Right atrium auricular region (tissue), 2 donors: ENCODE measurements at regions not wholly inside any gene's neighbourhood (a gene's known extent, or its start where the extent isn't known, plus 50 kb on each side); places are given as distances from the start of the nearest gene placed in this dataset.

Experiments used
- DNase-seq: peaks from one replicate; pipeline ENCODE4 v3.0.0-alpha.2; 2019; ENCODE audit warnings: low spot score
- H3K27ac ChIP-seq, 2 donors: fragments of 200-600 bp; sonication (generic); 1 replicate in 1 of 2; 2 replicates in 1 of 2; pipeline ENCODE4 v1.5.1; 2016 to 2019
- H3K27me3 ChIP-seq, 2 donors: fragments of 200-600 bp; sonication (generic); one replicate each; pipeline versions ENCODE4 v1.5.1 to v1.6.0; 2017 to 2019
- H3K36me3 ChIP-seq: fragments of 200-600 bp; sonication (generic); one replicate; pipeline ENCODE4 v1.5.1; 2016
- H3K4me1 ChIP-seq, 2 donors: fragments of 200-600 bp; sonication (generic); one replicate each; pipeline versions ENCODE4 v1.5.1 to v1.6.0; 2017 to 2019
- H3K4me3 ChIP-seq, 2 donors: fragments of 200-600 bp; sonication (generic); 1 replicate in 1 of 2; 2 replicates in 1 of 2; pipeline ENCODE4 v1.5.1; 2017 to 2019; ENCODE audit warnings: mild to moderate bottlenecking in 1 of 2, moderate library complexity in 1 of 2
- H3K9me3 ChIP-seq, 2 donors: fragments of 200-600 bp; sonication (generic); one replicate each; pipeline ENCODE4 v1.5.1; 2019
- CTCF ChIP-seq, 2 donors: fragments of 200-600 bp; sonication (generic); IDR thresholded peaks; one replicate each; pipeline ENCODE4 v1.5.1; 2019; ENCODE audit warnings: antibody characterized with exemption in 2 of 2

- no peak overlapping the region for H3K27ac ChIP-seq
- TF ChIP-seq CTCF (IDR thresholded peaks at IDR 0.05): no peak
- H3K36me3 ChIP-seq: no peaks in the 10 kb centered on the region
- H3K9me3 ChIP-seq: no peaks in the 10 kb centered on the region
- H3K4me1 ChIP-seq: no peaks in the 10 kb centered on the region
- DNase-seq: no peak
- no peaks in the 10 kb centered on the region for H3K27me3 ChIP-seq
- H3K4me3 ChIP-seq: no peak overlapping the region
These were observed 185.0 kb upstream of the EOMES start for GRCh38 chr3:27907148-27907547.

GRCh38 chr3:27907929-27908328 lies 185.8 kb upstream of the EOMES start:
- no peak for DNase-seq
- Histone ChIP-seq H3K27ac (no peak overlapping the region), H3K9me3 (no peaks in the 10 kb centered on the region), H3K4me3 (no peak overlapping the region), H3K36me3 (no peaks in the 10 kb centered on the region), H3K4me1 (no peaks in the 10 kb centered on the region), H3K27me3 (no peaks in the 10 kb centered on the region)
- TF ChIP-seq CTCF (IDR thresholded peaks at IDR 0.05): no peak

DNA sequence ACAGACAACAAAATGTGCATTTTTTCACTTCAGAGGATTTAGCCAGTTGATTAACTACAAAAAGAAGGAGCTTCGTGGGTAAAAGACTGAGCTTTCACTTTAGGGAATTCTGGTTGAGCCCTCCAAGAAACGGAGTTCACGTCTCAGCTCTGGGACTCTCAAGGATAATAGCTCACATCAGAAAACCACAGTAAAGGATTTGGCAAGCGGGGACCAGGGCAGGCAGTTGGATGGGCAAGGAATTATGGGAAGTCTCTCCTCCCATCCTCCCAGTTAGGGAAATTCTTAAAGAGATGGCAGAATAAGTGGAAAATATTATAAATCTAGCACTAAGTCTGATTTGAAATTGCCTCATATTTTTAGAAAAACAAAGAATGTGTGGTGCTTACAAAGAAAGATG lies 188.3 kb upstream of the EOMES start:
- DNase-seq: no peak
- Histone ChIP-seq H3K4me1 (no peaks in the 10 kb centered on the region), H3K9me3 (no peaks in the 10 kb centered on the region), H3K27ac (peak overlapping the region in 1 of 2 donors; percentile 48), H3K36me3 (no peaks in the 10 kb centered on the region), H3K4me3 (no peak overlapping the region), H3K27me3 (no peaks in the 10 kb centered on the region)
- TF ChIP-seq CTCF (IDR thresholded peaks at IDR 0.05): no peak

DNA sequence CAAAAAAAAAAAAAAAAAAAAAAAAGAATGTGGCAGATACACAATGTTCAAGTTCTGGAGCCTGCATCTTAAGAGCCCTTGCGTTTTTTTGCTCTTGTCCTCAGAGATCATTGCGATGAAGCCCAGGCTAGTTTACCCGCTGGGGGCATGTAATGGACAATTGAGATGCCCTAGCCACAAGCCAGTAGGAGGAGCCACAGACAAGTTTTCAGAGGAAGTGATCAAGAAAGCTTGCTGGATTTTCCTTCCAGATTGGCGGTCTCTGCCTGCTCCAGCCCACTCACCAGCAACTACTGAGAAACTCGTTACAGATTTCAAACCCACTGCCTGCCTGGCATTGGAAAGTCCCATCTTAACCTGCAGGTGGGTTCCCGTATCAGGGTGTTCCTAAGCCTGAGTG lies 192.1 kb upstream of the EOMES start:
- Histone ChIP-seq H3K4me3 (no peak overlapping the region), H3K27ac (no peak overlapping the region), H3K36me3 (no peaks in the 10 kb centered on the region), H3K4me1 (no peaks in the 10 kb centered on the region), H3K27me3 (no peaks in the 10 kb centered on the region), H3K9me3 (no peaks in the 10 kb centered on the region)
- no peak for DNase-seq
- no peak for TF ChIP-seq CTCF (IDR thresholded peaks at IDR 0.05)

DNA sequence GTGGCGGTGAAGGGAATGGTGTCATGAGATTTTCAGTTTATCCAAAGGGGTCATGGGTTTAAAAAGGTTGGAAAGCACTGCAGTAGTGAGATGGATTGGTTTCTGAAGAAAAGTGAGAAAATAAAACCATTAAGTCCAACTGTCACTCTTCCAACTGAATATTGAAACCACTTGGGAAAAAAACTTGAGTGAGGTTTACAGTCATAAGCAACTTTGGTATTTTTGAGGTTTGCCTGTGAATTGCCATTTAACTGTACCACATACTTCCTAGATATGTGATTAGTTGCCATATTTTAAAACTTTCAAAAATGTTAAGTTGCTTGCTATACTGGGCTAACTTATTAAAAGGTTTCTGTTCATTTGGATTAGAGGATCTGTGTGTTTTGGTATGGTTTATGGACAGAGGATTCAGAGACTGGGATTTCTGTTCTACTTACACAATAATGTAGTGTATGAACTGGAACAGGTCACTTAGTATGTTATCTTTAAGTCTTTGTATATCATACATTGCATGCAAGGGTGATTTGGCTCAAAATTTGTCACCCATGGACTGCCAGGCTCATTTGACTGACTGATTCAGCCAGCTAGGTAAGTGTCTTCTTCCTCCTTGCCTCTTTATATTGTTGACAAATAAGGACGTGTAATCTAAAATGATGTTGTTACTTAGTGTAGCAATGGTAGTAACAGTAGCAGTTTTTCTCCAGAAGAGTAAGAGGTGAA lies 201.4 kb upstream of the EOMES start:
- Histone ChIP-seq H3K36me3 (no peaks in the 10 kb centered on the region), H3K9me3 (no peaks in the 10 kb centered on the region), H3K27ac (no peak overlapping the region), H3K4me3 (no peak overlapping the region), H3K4me1 (no peaks in the 10 kb centered on the region), H3K27me3 (no peaks in the 10 kb centered on the region)
- no peak for TF ChIP-seq CTCF (IDR thresholded peaks at IDR 0.05)
- DNase-seq: no peak

- H3K4me1 ChIP-seq: no peaks in the 10 kb centered on the region
- no peaks in the 10 kb centered on the region for H3K36me3 ChIP-seq
- TF ChIP-seq CTCF (IDR thresholded peaks at IDR 0.05): no peak
- H3K27me3 ChIP-seq: no peaks in the 10 kb centered on the region
- no peaks in the 10 kb centered on the region for H3K9me3 ChIP-seq
- DNase-seq: no peak
- H3K4me3 ChIP-seq: no peak overlapping the region
- H3K27ac ChIP-seq: no peak overlapping the region
These were observed 205.8 kb upstream of the EOMES start for GRCh38 chr3:27927882-27928281.
